ENCODE measurements at regions not wholly inside any gene's neighbourhood (a gene's known extent, or its start where the extent isn't known, plus 50 kb on each side); places are given as distances from the start of the nearest gene placed in this dataset.
"Not testable (repeated sequence)": the region's sequence is repeated elsewhere in the genome, so short reads cannot be mapped to it uniquely, and the experiment has no call there.

GRCh38 chr7:50908628-50909290 is 126.1 kb upstream of the GRB10 start:
- TF ChIP-seq POLR2AphosphoS5 (IDR thresholded peaks at IDR 0.05; ENCODE audit: low read depth) (no peak), CTCF (IDR thresholded peaks at IDR 0.05; ENCODE audit: insufficient read depth, low read length) (no peak), GABPA (IDR thresholded peaks at IDR 0.05; ENCODE audit: low read depth) (no peak)
- no peak overlapping the region for H3K4me3 ChIP-seq (replicated peaks; ENCODE audit: insufficient read depth, low read length)
- H3K27me3 ChIP-seq (ENCODE audit: insufficient read depth, poor library complexity, severe bottlenecking), result no peaks in the 10 kb centered on the region
- H3K27ac ChIP-seq (replicated peaks), result no peak overlapping the region
- DNase-seq (ENCODE audit: low read depth in 1 of 2, low spot score in 1 of 2), result no peak

- H3K4me3 ChIP-seq (replicated peaks; ENCODE audit: insufficient read depth, low read length); DNase-seq (ENCODE audit: low read depth in 1 of 2, low spot score in 1 of 2); H3K27me3 ChIP-seq (ENCODE audit: insufficient read depth, poor library complexity, severe bottlenecking); H3K27ac ChIP-seq (replicated peaks): not testable (repeated sequence)
These were observed 116.1 kb upstream of the GRB10 start for GRCh38 chr7:50898604-50899477.

GRCh38 chr7:50887061-50887460 is 104.4 kb upstream of the GRB10 start:
- H3K4me3 ChIP-seq (replicated peaks; ENCODE audit: insufficient read depth, low read length); H3K27me3 ChIP-seq (ENCODE audit: insufficient read depth, poor library complexity, severe bottlenecking); DNase-seq (ENCODE audit: low read depth in 1 of 2, low spot score in 1 of 2); H3K27ac ChIP-seq (replicated peaks): not testable (repeated sequence)

- no peak overlapping the region for H3K27ac ChIP-seq (replicated peaks)
- TF ChIP-seq POLR2AphosphoS5 (IDR thresholded peaks at IDR 0.05; ENCODE audit: low read depth) (no peak), GABPA (IDR thresholded peaks at IDR 0.05; ENCODE audit: low read depth) (no peak), CTCF (IDR thresholded peaks at IDR 0.05; ENCODE audit: insufficient read depth, low read length) (no peak), SPI1 (IDR thresholded peaks at IDR 0.05; ENCODE audit: borderline replicate concordance, low read depth) (no peak), REST (IDR thresholded peaks at IDR 0.05; ENCODE audit: insufficient replicate concordance, low read depth) (no peak)
These were observed 89.7 kb upstream of the GRB10 start for GRCh38 chr7:50872437-50872836.

GRCh38 chr7:50869108-50869725 is 86.5 kb upstream of the GRB10 start:
- Histone ChIP-seq H3K27me3 (ENCODE audit: insufficient read depth, poor library complexity, severe bottlenecking) (no peaks in the 10 kb centered on the region), H3K27ac (replicated peaks) (no peak overlapping the region), H3K4me3 (replicated peaks; ENCODE audit: insufficient read depth, low read length) (no peak overlapping the region)
- TF ChIP-seq CTCF (IDR thresholded peaks at IDR 0.05; ENCODE audit: insufficient read depth, low read length), result no peak
- TF ChIP-seq SPI1 (IDR thresholded peaks at IDR 0.05; ENCODE audit: borderline replicate concordance, low read depth), result no peak
- TF ChIP-seq REST (IDR thresholded peaks at IDR 0.05; ENCODE audit: insufficient replicate concordance, low read depth), result no peak
- TF ChIP-seq GABPA (IDR thresholded peaks at IDR 0.05; ENCODE audit: low read depth), result no peak
- no peak for TF ChIP-seq POLR2AphosphoS5 (IDR thresholded peaks at IDR 0.05; ENCODE audit: low read depth)
- no peak for DNase-seq (ENCODE audit: low read depth in 1 of 2, low spot score in 1 of 2)

More at GRCh38 chr7:50872437-50872836, 89.7 kb upstream of the GRB10 start:
- Histone ChIP-seq H3K27me3 (ENCODE audit: insufficient read depth, poor library complexity, severe bottlenecking) (peaks cover 5% of the 10 kb centered on the region), H3K4me3 (replicated peaks; ENCODE audit: insufficient read depth, low read length) (no peak overlapping the region)
- no peak for DNase-seq (ENCODE audit: low read depth in 1 of 2, low spot score in 1 of 2)
